Ishikawa (cell line): ENCODE measurements at regions not wholly inside any gene's neighbourhood (a gene's known extent, or its start where the extent isn't known, plus 50 kb on each side); places are given as distances from the start of the nearest gene placed in this dataset.

Experiments used
- CEBPB ChIP-seq: IDR thresholded peaks from 2 replicates; pipeline ENCODE4 v1.6.1; 2012
- CREB1 ChIP-seq: IDR thresholded peaks from 2 replicates; pipeline ENCODE4 v1.6.1; 2012; ENCODE audit warnings: low read depth
- EGR1 ChIP-seq: IDR thresholded peaks from 2 replicates; pipeline ENCODE4 v1.6.1; 2012
- EP300 ChIP-seq: IDR thresholded peaks from 2 replicates; pipeline ENCODE4 v1.6.1; 2012; ENCODE audit warnings: borderline replicate concordance
- FOXM1 ChIP-seq: IDR thresholded peaks from 2 replicates; pipeline ENCODE4 v1.6.1; 2012; ENCODE audit warnings: low read depth, borderline replicate concordance
- MAX ChIP-seq: IDR thresholded peaks from 2 replicates; pipeline ENCODE4 v1.6.1; 2012
- NFIC ChIP-seq: IDR thresholded peaks from 2 replicates; pipeline ENCODE4 v1.6.1; 2012
- RAD21 ChIP-seq: IDR thresholded peaks from 2 replicates; pipeline ENCODE4 v1.6.1; 2012; ENCODE audit warnings: low read depth
- REST ChIP-seq: IDR thresholded peaks from 2 replicates; pipeline ENCODE4 v1.6.1; 2012; ENCODE audit warnings: low read depth, mild to moderate bottlenecking
- TAF1 ChIP-seq: IDR thresholded peaks from 2 replicates; pipeline ENCODE4 v1.6.1; 2012; ENCODE audit warnings: low read depth, mild to moderate bottlenecking
- TCF12 ChIP-seq: IDR thresholded peaks from 2 replicates; pipeline ENCODE4 v1.6.1; 2012; ENCODE audit warnings: low read depth
- TEAD4 ChIP-seq: IDR thresholded peaks from 2 replicates; pipeline ENCODE4 v1.6.1; 2012
- YY1 ChIP-seq: IDR thresholded peaks from 2 replicates; pipeline ENCODE4 v1.6.1; 2012; ENCODE audit warnings: low read depth
- ZBTB7A ChIP-seq: IDR thresholded peaks from 2 replicates; pipeline ENCODE4 v1.6.1; 2012; ENCODE audit warnings: low read depth
- TF ChIP-seq, protein P1 (sequence below): IDR thresholded peaks from 2 replicates; pipeline ENCODE4 v1.6.1; 2012

GRCh38 chr21:18151046-18151445 lies 93.6 kb upstream of the CHODL start:
- no peak for TF ChIP-seq MAX
- TF ChIP-seq ZBTB7A: no peak
- TF ChIP-seq EGR1: no peak
- TF ChIP-seq TAF1: no peak
- no peak for TF ChIP-seq CREB1
- TF ChIP-seq NFIC: no peak
- TF ChIP-seq YY1: no peak
- no peak for TF ChIP-seq FOXM1
- TF ChIP-seq REST: no peak
- TF ChIP-seq CEBPB: no peak
- TF ChIP-seq, protein P1, sequence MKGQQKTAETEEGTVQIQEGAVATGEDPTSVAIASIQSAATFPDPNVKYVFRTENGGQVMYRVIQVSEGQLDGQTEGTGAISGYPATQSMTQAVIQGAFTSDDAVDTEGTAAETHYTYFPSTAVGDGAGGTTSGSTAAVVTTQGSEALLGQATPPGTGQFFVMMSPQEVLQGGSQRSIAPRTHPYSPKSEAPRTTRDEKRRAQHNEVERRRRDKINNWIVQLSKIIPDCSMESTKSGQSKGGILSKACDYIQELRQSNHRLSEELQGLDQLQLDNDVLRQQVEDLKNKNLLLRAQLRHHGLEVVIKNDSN: no peak
- TF ChIP-seq RAD21: no peak
- no peak for TF ChIP-seq EP300
- TF ChIP-seq TEAD4: no peak
- no peak for TF ChIP-seq TCF12

DNA sequence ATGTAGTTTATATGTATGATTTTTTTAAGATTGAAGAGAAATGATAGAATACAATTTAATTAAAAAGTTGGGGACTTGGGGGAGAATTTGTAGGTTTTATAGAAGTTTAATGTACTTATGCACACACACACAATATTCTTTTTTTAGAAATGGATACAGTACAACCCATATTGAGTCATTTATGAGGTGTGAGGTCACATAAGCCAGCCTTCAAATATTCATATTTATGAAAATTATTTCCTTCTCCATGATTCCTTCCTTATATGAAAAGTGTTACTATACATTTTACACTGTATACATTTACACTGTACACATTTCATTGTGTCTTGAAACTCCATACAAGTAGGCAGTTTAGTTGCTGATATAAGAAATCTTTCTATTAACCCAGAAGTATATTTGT lies 96.2 kb upstream of the CHODL start:
- TF ChIP-seq TCF12 (no peak), FOXM1 (no peak), EGR1 (no peak), TEAD4 (no peak), NFIC (no peak), YY1 (no peak), RAD21 (no peak), EP300 (no peak), CREB1 (no peak), REST (no peak), MAX (no peak), ZBTB7A (no peak), CEBPB (no peak)
- TF ChIP-seq, protein P1: no peak

DNA sequence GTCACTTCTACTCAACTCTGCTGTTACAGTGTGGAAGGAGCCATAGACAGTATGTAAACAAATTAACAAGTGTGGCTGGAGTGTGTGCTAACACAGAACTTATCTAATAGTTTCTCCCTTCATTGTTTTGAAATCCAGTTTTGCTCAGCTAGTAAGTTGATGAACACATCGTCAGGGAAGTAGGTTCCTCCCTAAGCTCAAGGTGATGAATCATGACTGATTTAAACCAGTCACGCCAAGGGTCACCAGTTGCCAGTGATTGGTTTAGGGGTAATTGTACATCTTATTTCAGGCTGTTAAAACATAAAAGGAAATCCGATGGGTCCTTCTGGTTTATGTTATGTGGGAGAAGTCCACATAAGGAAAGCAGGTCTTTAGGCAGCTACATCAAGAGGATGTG lies 97.0 kb upstream of the CHODL start:
- TF ChIP-seq CREB1 (no peak), TCF12 (no peak), CEBPB (no peak), RAD21 (no peak), MAX (no peak), REST (no peak), YY1 (no peak), EP300 (no peak), TAF1 (no peak), NFIC (no peak), EGR1 (no peak), FOXM1 (no peak), TEAD4 (no peak), ZBTB7A (no peak)
- TF ChIP-seq, protein P1: no peak

DNA sequence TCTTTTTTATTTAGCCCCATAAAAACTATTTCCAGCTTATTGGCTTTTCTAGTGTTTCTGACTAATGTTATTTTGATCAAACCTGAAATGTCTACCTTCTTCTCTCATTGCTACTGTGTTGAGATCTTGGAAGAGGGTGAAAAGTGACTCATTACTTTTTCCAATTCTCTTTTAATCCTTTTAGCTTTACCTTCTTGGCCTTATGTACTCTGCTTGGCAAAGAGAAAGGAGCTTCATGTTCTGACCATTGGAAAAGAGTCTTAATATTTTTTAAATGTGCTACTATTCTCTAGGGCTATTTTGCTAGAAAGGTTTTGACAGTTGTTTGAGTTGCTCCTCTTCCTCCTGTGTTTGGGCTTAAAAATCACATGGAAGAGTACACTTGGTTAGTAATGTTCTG lies 97.8 kb upstream of the CHODL start:
- TF ChIP-seq CEBPB (no peak), EP300 (no peak), RAD21 (no peak), NFIC (no peak), TEAD4 (no peak), FOXM1 (no peak), TAF1 (no peak), REST (no peak), TCF12 (no peak), MAX (no peak), ZBTB7A (no peak), CREB1 (no peak), EGR1 (no peak), YY1 (no peak)
- TF ChIP-seq, protein P1: no peak
